WTC11 (cell line): ENCODE measurements at regions not wholly inside any gene's neighbourhood (a gene's known extent, or its start where the extent isn't known, plus 50 kb on each side); places are given as distances from the start of the nearest gene placed in this dataset.

Source experiments
- ATAC-seq: fragments of 200-7000 bp; cut with Tn5 transposase; 2 replicates; pipeline ENCODE4 v1.10.0; 2021; ENCODE audit warnings: mild to moderate bottlenecking, moderate library complexity
- CTCF ChIA-PET: fragments of 300-600 bp; sonication (Branson Sonifier 250); formaldehyde crosslinking; loops from one replicate; lab custom pipeline; 2021; ENCODE audit warnings: antibody characterized with exemption; lab: Charles Lee
- POLR2A ChIA-PET: fragments of 350-600 bp; sonication (Branson Sonifier 250); formaldehyde crosslinking; loops from one replicate; lab custom pipeline; 2021; ENCODE audit warnings: antibody characterized with exemption; lab: Charles Lee
- DNase-seq: peaks from one replicate; pipeline ENCODE4 v3.0.0; 2021; ENCODE audit warnings: low spot score
- H3K27ac Mint-ChIP-seq: 2 replicates; pipeline ENCODE4 v1.8.0; 2021; ENCODE audit warnings: mixed read lengths
- H3K27me3 Mint-ChIP-seq: 2 replicates; pipeline ENCODE4 v1.8.0; 2021; ENCODE audit warnings: low read depth, mild to moderate bottlenecking, moderate library complexity, mixed read lengths
- H3K36me3 Mint-ChIP-seq: 2 replicates; pipeline ENCODE4 v1.8.0; 2021; ENCODE audit warnings: mixed read lengths
- H3K4me1 Mint-ChIP-seq: 2 replicates; pipeline ENCODE4 v1.8.0; 2022; ENCODE audit warnings: mixed read lengths
- H3K4me3 Mint-ChIP-seq: 2 replicates; pipeline ENCODE4 v1.8.0; 2021; ENCODE audit warnings: mild to moderate bottlenecking, moderate library complexity, mixed read lengths
- H3K9me3 Mint-ChIP-seq: 2 replicates; pipeline ENCODE4 v1.8.0; 2021; ENCODE audit warnings: mixed read lengths
- CTCF ChIP-seq: fragments of 200-600 bp; IDR thresholded peaks from 2 replicates; pipeline ENCODE4 v1.8.0; 2022; ENCODE audit warnings: antibody characterized with exemption
- EMX1 ChIP-seq: fragments of 250-450 bp; sonication (Bioruptor Pico); IDR thresholded peaks from 2 replicates; pipeline ENCODE4 v1.8.0; 2021; ENCODE audit warnings: mild to moderate bottlenecking
- GRHL2 ChIP-seq: fragments of 250-450 bp; sonication (Bioruptor Pico); IDR thresholded peaks from 2 replicates; pipeline ENCODE4 v1.8.0; 2022; ENCODE audit warnings: mild to moderate bottlenecking, moderate library complexity; ENCODE audit not compliant: insufficient replicate concordance, severe bottlenecking
- HMGA2 ChIP-seq: fragments of 250-450 bp; sonication (Bioruptor Pico); IDR thresholded peaks from 2 replicates; pipeline ENCODE4 v1.4.0; 2021; ENCODE audit warnings: mild to moderate bottlenecking, moderate library complexity
- KAT7 ChIP-seq: sonication (generic); formaldehyde crosslinking; IDR thresholded peaks from 2 replicates; pipeline ENCODE4 v1.8.1; 2023; ENCODE audit warnings: missing genetic modification reagents, mild to moderate bottlenecking, borderline replicate concordance
- MYBL2 ChIP-seq: sonication (generic); formaldehyde crosslinking; IDR thresholded peaks from 2 replicates; pipeline ENCODE4 v1.8.1; 2023; ENCODE audit warnings: mild to moderate bottlenecking, moderate library complexity, missing genetic modification reagents
- NFATC4 ChIP-seq: fragments of 250-450 bp; sonication (Bioruptor Pico); IDR thresholded peaks from 2 replicates; pipeline ENCODE4 v1.9.0; 2021; ENCODE audit warnings: mild to moderate bottlenecking
- NR3C1 ChIP-seq: sonication (generic); formaldehyde crosslinking; conservative IDR thresholded peaks from 2 replicates; pipeline ENCODE4 v1.8.1; 2023; ENCODE audit warnings: low read depth, mild to moderate bottlenecking, missing genetic modification reagents
- PRDM15 ChIP-seq: sonication (generic); formaldehyde crosslinking; IDR thresholded peaks from 2 replicates; pipeline ENCODE4 v1.8.0; 2022; ENCODE audit warnings: missing genetic modification reagents
- TP53 ChIP-seq: sonication (generic); formaldehyde crosslinking; IDR thresholded peaks from 2 replicates; pipeline ENCODE4 v1.8.1; 2023; ENCODE audit warnings: mild to moderate bottlenecking, missing genetic modification reagents
- ZBTB43 ChIP-seq: sonication (generic); formaldehyde crosslinking; IDR thresholded peaks from 2 replicates; pipeline ENCODE4 v1.8.1; 2023; ENCODE audit warnings: mild to moderate bottlenecking, missing genetic modification reagents
- ZNF121 ChIP-seq: sonication (generic); formaldehyde crosslinking; IDR thresholded peaks from 2 replicates; pipeline ENCODE4 v1.8.0; 2023; ENCODE audit warnings: missing genetic modification reagents
- ZNF416 ChIP-seq: fragments of 250-450 bp; sonication (Bioruptor Pico); IDR thresholded peaks from 2 replicates; pipeline ENCODE4 v1.9.0; 2021; ENCODE audit warnings: mild to moderate bottlenecking, inconsistent platforms
- TF ChIP-seq, protein P1 (sequence below): fragments of 250-450 bp; sonication (Bioruptor Pico); IDR thresholded peaks from 2 replicates; pipeline ENCODE4 v1.9.0; 2021; ENCODE audit warnings: mild to moderate bottlenecking, borderline replicate concordance

DNA sequence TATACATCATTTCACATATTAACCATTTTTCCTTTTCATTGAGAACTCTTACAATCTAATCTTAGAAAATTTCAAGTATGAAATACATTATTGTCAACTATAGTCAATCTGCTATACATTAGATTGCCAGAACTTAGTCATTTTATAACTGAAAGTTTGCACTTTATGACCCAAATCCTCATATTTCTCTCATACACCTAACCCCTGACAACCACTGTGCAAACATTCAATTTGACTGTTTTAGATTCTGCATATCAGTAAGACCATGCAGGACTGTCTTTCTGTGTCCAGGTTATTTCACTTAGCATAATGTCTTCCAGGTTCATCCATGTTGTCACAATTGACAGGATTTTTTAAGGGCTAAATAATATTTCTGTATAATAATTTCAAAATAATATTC lies 1299.0 kb upstream of the B3GALT2 start (continued):
- TF ChIP-seq CTCF (no peak), GRHL2 (CRISPR knock-in tag) (no peak), HMGA2 (CRISPR knock-in tag) (no peak), KAT7 (CRISPR knock-in tag) (no peak), MYBL2 (CRISPR knock-in tag) (no peak), NR3C1 (CRISPR knock-in tag) (no peak)

- Mint-ChIP-seq H3K4me1 (no peaks in the 10 kb centered on the region), H3K36me3 (no peaks in the 10 kb centered on the region), H3K27me3 (no peaks in the 10 kb centered on the region), H3K9me3 (no peaks in the 10 kb centered on the region), H3K27ac (no peak overlapping the region), H3K4me3 (no peak overlapping the region)
- no peak for TF ChIP-seq ZNF416 (CRISPR knock-in tag)
- no peak for TF ChIP-seq PRDM15
- TF ChIP-seq ZBTB43 (CRISPR knock-in tag) = no peak
- TF ChIP-seq ZNF121 = no peak
- TF ChIP-seq, protein P1, sequence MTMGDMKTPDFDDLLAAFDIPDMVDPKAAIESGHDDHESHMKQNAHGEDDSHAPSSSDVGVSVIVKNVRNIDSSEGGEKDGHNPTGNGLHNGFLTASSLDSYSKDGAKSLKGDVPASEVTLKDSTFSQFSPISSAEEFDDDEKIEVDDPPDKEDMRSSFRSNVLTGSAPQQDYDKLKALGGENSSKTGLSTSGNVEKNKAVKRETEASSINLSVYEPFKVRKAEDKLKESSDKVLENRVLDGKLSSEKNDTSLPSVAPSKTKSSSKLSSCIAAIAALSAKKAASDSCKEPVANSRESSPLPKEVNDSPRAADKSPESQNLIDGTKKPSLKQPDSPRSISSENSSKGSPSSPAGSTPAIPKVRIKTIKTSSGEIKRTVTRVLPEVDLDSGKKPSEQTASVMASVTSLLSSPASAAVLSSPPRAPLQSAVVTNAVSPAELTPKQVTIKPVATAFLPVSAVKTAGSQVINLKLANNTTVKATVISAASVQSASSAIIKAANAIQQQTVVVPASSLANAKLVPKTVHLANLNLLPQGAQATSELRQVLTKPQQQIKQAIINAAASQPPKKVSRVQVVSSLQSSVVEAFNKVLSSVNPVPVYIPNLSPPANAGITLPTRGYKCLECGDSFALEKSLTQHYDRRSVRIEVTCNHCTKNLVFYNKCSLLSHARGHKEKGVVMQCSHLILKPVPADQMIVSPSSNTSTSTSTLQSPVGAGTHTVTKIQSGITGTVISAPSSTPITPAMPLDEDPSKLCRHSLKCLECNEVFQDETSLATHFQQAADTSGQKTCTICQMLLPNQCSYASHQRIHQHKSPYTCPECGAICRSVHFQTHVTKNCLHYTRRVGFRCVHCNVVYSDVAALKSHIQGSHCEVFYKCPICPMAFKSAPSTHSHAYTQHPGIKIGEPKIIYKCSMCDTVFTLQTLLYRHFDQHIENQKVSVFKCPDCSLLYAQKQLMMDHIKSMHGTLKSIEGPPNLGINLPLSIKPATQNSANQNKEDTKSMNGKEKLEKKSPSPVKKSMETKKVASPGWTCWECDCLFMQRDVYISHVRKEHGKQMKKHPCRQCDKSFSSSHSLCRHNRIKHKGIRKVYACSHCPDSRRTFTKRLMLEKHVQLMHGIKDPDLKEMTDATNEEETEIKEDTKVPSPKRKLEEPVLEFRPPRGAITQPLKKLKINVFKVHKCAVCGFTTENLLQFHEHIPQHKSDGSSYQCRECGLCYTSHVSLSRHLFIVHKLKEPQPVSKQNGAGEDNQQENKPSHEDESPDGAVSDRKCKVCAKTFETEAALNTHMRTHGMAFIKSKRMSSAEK (CRISPR knock-in tag) = no peak
- TF ChIP-seq NFATC4 (CRISPR knock-in tag) = no peak
- no peak for TF ChIP-seq EMX1 (CRISPR knock-in tag)
- no peak for TF ChIP-seq CTCF
- TF ChIP-seq TP53 (CRISPR knock-in tag) = no peak
- DNase-seq = no peak
- CTCF ChIA-PET = no interaction called here
- ATAC-seq = no peak
- POLR2A ChIA-PET = no interaction called here
These were observed 1292.3 kb upstream of the B3GALT2 start for GRCh38 chr1:194478731-194479130.
